ENCODE measurements at regions not wholly inside any gene's neighbourhood (a gene's known extent, or its start where the extent isn't known, plus 50 kb on each side); places are given as distances from the start of the nearest gene placed in this dataset.

DNA sequence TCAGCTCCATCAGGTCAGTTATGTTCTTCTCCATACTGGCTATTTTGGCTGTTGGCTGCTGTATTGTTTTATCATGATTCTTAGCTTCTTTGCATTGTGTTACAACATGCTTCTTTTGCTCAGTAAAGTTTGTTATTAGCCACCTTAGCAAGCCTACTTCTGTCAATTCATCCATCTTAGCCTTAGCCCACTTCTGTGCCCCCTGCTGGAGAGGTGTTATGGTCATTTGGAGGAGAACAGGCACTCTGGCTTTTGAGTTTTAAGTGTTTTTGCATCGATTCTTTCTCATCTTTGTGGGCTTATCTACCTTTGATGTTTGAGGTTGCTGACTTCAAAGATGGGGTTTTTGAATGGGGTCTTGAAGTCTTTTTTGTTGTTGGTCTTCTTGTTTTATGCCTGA lies 204.6 kb upstream of the FOXP2 start:
- no peak overlapping the region for H3K4me3 ChIP-seq (ENCODE audit: low read depth, low read length)
- TF ChIP-seq, protein P1, sequence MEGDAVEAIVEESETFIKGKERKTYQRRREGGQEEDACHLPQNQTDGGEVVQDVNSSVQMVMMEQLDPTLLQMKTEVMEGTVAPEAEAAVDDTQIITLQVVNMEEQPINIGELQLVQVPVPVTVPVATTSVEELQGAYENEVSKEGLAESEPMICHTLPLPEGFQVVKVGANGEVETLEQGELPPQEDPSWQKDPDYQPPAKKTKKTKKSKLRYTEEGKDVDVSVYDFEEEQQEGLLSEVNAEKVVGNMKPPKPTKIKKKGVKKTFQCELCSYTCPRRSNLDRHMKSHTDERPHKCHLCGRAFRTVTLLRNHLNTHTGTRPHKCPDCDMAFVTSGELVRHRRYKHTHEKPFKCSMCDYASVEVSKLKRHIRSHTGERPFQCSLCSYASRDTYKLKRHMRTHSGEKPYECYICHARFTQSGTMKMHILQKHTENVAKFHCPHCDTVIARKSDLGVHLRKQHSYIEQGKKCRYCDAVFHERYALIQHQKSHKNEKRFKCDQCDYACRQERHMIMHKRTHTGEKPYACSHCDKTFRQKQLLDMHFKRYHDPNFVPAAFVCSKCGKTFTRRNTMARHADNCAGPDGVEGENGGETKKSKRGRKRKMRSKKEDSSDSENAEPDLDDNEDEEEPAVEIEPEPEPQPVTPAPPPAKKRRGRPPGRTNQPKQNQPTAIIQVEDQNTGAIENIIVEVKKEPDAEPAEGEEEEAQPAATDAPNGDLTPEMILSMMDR (IDR thresholded peaks at IDR 0.05; ENCODE audit: insufficient read depth, low read length, missing control alignments): no peak
- no peak for DNase-seq (ENCODE audit: low read depth, low spot score)
- ChIA-PET CTCF (no interaction called here), POLR2A (no interaction called here)

DNA sequence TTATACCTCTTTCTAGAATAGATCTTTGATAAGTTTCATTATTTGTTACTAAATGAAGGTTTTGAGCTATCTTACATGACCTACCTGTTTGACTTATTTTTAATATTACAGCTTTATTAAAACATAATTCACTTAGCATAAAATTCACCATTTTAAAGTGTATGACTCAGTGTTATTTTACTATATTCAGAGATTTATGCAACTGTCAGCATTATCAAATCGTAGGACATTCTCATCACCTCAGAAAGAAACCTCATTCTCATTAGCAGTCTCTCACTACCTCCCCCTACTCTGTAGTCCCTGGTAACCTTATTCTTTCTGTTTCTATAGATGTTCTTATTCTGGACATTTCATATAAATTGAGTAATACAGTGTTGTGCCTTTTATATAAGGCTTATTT lies 207.9 kb upstream of the FOXP2 start:
- CTCF ChIA-PET: no interaction called here
- DNase-seq (ENCODE audit: low read depth, low spot score): no peak
- TF ChIP-seq, protein P1 (IDR thresholded peaks at IDR 0.05; ENCODE audit: insufficient read depth, low read length, missing control alignments): no peak
- no peak overlapping the region for H3K4me3 ChIP-seq (ENCODE audit: low read depth, low read length)
- POLR2A ChIA-PET: no interaction called here

DNA sequence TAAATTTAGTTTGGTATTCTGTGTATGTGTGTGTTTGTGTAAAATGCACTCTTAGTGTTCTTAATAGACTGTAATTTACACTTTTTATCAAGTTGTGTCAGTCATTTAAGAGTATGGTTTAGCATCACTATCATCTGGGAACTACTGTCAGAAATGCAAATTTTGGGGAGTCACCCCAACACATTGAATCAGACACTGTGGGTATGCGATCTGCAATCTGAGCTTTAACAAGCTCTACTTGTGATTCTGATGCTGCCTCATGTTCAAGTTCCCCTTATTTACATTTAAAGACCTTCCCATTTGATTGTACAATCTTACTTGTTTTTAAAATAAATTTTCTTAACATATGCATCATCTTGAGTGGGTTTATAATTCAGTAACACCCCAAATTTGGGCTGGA lies 218.1 kb upstream of the FOXP2 start:
- no peak for DNase-seq (ENCODE audit: low read depth, low spot score)
- H3K4me3 ChIP-seq (ENCODE audit: low read depth, low read length): no peak overlapping the region
- ChIA-PET CTCF (no interaction called here), POLR2A (no interaction called here)
- TF ChIP-seq, protein P1 (IDR thresholded peaks at IDR 0.05; ENCODE audit: insufficient read depth, low read length, missing control alignments): no peak

DNA sequence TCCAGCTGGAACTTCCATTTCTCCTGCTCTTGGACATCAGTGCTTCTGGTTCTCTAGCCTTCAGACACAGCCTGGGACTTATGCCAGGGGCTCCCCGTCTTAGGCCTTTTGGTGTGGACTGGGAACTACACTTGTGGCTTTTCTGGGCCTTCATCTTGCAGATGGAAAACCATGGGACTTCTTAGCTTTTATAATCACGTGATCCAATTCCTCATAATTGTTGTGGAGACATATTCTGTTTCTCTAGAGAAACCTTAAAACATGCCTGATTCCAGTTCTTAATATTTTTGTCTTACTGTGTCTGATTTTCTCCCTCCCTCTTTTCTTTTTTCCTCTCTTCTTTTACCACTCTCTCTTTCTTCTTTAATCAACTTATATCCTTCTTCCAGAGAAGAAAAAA lies 224.2 kb upstream of the FOXP2 start:
- CTCF ChIA-PET: no interaction called here

DNA sequence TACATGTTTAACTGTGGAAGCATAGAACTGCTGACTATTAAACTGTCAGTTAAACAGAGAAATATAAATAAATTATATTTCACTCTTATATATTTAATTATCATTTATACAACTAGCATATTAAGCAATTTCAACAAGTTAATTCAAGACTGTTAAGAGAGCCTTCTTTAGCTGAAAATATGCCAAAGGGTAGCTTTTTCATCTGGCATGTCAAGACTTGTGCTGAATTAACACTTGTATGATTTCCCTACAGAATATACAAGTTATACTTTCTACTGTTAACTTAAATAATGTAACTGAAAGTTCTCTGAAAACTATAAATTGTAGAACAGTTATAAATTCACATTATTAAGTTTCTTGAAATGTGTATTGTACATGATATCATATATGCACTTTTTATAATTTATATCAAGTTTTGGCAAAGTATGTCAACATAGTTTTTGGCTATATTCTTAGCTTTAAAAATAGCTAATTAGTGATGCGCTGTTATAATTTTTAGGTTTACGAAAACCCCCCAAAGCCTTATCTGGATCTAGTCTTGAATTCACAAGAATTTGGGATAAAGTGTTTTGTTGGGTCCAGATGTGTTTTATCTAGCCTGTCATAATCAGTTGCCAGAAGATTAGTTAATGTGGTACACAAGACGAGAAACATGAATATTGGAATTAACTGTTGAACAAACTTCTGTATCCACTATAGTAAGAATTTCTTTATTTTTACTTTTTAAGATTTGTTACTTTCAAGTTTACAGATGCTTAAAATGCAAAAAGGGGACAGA lies 231.1 kb upstream of the FOXP2 start:
- H3K4me3 ChIP-seq (ENCODE audit: low read depth, low read length): no peak overlapping the region
- TF ChIP-seq, protein P1 (IDR thresholded peaks at IDR 0.05; ENCODE audit: insufficient read depth, low read length, missing control alignments): no peak
- ChIA-PET CTCF (no interaction called here), POLR2A (no interaction called here)
- no peak for DNase-seq (ENCODE audit: low read depth, low spot score)

More for the DNA sequence above, 224.2 kb upstream of the FOXP2 start:
- TF ChIP-seq, protein P1 (IDR thresholded peaks at IDR 0.05; ENCODE audit: insufficient read depth, low read length, missing control alignments): no peak
- POLR2A ChIA-PET: no interaction called here
- H3K4me3 ChIP-seq (ENCODE audit: low read depth, low read length): no peak overlapping the region
- no peak for DNase-seq (ENCODE audit: low read depth, low spot score)

DNA sequence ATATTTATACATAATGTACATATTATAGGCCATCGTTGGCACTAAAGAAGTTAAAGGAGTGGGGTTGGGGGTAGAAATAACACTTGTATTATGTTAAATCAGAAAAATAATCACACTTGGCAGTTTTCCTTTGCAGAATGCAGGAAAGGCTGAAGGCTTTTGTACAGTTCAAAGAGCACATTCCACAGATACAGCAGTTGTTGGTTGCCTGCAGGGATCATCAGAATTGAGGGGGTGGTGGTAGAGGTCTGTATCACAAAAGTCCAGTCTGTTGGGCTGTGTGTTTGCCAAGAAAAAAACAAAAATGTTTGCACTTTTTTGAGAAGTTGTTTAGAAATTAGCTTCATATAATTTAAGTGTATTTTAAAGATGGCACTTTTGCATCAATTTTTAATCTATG lies 231.8 kb upstream of the FOXP2 start:
- TF ChIP-seq, protein P1 (IDR thresholded peaks at IDR 0.05; ENCODE audit: insufficient read depth, low read length, missing control alignments): no peak
- H3K4me3 ChIP-seq (ENCODE audit: low read depth, low read length): no peak overlapping the region
- no peak for DNase-seq (ENCODE audit: low read depth, low spot score)
- ChIA-PET CTCF (no interaction called here), POLR2A (no interaction called here)

All from AG04449 (cell line).